GM18517 (cell line): ENCODE measurements at regions not wholly inside any gene's neighbourhood (a gene's known extent, or its start where the extent isn't known, plus 50 kb on each side); places are given as distances from the start of the nearest gene placed in this dataset.

ENCODE experiments used
- ATAC-seq: cut with Tn5 transposase; IDR thresholded peaks from one replicate; pipeline ENCODE4 v1.9.1; 2021; ENCODE audit warnings: mild to moderate bottlenecking, moderate library complexity; ENCODE audit not compliant: unreplicated experiment

DNA sequence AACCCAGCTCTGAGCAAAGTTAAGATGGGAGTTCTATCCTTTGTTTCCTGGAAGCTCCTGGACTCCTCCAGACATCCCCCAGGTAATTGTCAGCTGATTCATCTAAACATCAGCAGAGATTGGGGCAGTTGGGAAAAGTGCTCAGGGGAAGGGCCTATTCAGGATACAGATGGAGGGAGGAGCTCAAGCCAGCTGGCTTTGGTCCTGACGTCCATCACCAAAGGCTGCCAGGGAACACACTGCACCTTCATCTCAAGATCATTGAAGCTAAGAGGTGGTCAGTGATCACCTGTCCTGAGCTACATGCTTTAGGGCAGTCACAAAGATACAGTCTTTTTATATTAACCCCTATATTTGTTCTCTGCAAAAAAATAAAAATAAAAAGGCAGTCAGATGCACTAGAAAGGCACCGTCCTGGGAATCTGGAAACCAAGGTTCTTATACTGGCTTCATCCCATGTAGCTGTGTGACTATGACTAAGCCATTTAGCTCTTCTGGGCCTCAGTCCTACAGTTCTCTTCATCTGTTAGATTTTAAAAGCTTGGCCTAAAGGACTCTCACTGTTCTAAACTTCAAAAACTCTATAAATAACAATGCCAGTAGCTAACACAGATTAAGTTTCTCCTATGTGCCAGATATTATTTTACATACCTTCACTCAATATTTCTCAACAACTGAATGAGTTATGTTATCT is 446.5 kb downstream of the BCL11A start:
- ATAC-seq = no peak

GRCh38 chr2:60105906-60106305 is 447.5 kb downstream of the BCL11A start:
- no peak for ATAC-seq

DNA sequence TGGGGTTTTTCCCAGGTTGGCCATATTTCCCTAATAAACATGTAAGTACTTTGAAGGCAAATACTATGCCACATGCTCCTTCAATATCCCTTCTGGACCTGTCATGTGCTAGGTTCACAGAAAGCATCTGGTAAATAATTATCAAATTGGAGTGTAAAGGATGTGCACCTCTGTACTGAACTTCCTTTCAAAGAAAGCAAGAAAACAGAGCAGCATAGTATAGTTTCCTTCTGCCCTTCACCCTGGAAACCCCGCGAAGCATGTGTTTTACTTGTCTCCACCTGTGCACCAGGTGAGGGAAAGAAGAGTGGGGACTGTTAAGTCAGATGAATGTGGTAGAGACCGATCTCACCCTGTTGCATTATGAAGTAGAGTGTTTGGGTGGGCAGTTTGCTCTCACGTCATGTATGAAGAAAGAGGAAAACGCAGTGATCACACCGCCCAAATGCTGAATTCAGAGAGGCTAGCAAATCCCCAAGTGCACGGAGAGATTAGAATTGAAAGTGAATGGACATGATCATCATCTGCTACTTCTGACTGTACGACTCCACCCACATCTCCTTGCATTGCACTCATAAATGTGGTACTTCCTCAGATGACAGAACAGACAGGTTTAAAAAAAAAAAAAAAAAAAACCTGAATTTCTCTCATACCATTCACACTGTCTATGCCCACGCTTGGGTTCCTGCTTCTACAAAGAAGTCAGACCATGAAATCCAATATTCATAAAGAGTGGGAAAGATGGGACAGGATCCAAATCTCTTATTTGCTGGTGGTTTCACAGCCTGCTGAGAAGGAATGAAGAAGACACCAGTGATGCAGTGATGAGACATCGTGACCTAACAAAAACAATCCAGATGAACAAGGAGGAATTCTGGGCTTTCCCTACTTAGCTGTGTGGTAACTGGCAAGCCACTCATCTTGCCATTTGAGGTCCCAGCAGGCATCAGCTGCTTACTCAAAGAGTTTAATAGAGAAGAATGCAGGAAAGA is 448.6 kb downstream of the BCL11A start:
- ATAC-seq = no peak

GRCh38 chr2:60100034-60100433 is 453.4 kb downstream of the BCL11A start:
- no peak for ATAC-seq

DNA sequence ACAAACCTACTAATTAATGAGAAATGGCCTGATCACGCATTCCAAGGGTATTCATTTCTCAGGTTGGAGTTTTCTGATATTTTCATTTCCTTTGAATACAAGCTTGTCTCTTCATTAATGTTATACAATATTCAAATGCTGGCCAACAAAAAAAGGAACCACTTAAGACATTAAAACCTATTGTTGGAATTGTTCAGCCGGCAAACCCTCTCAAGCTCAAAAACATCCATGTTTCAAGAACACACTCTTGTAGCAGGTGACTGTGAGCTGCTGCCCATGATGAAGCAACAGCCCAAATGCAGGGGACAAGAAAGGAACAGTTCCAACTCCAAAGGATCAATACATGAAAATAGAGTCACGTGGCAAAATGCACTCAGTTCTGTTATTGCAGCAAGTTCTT is 454.5 kb downstream of the BCL11A start:
- ATAC-seq = no peak

DNA sequence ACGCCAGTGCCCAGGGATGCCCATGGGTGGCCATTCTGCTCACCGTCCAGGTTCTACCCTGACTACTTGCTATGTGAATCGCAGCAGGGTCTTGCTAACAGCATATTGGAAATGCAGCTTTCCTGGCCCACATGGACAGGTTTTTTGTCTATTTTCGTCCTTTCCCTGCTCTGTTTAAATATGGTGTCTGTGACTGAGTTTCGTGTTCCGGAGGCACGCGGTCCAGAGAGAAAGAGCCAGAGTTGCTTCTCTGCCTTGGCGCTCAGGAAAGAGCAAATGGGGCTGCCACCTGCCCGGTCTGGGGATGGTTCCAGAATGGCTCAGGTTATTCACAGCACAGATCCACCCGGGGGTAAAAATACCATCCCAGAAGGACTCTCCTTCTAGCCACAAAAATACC is 456.2 kb downstream of the BCL11A start:
- no peak for ATAC-seq

- no peak for ATAC-seq
Observed at GRCh38 chr2:60096556-60096955, 456.9 kb downstream of the BCL11A start.

- no peak for ATAC-seq
Observed at GRCh38 chr2:60095903-60096302, 457.6 kb downstream of the BCL11A start.

DNA sequence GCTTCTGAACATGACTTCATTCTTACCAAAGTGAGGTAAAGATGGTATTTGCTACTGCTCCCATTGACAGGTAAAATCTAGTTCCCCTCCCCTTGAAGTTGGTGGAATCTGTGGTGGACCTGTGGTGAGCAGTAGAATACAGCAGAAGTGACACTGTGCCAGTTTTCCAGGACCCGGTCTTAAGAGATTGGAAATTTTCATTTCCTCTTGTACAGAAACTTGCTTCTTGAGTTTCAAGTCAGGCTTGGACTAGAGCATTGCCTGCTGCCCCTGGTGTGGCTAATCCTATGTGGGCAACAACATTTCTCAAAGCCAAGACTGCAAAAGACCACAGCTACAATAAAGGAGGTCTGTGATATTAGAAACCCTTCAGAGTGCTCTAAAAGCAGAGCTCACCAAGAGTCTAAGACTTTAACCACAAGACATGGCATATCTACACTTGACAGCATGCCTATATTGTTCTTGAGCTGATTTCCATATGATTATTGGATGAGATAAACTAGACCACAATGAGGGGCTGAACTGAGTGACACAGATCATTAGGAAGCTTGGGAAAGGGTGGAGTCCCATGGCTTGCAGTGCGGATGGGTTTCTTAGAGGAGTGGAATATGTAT is 458.1 kb downstream of the BCL11A start:
- no peak for ATAC-seq

GRCh38 chr2:60094450-60094929 is 459.0 kb downstream of the BCL11A start:
- ATAC-seq = no peak

DNA sequence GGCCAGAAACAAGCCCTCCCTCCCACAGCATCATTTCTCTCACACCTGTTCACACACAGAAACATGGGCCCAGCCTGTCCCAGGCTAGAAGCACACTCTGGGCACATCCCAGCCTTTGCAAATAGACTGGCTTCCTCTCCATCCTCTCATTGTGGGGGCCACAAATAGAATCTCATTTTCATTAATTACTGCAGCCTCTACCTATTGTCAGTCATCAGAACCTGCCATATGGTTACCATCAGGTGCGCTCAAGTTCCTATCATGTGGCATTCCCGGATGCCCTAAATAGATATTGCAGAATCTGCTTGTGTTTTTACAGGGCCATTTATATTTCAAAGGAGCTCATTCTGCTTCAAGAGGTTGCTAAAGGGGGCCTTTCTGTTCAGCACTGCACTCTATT is 460.7 kb downstream of the BCL11A start:
- no peak for ATAC-seq

- no peak for ATAC-seq
Observed at GRCh38 chr2:60091894-60092293, 461.6 kb downstream of the BCL11A start.

- no peak for ATAC-seq
Observed at GRCh38 chr2:60091266-60091665, 462.2 kb downstream of the BCL11A start.

- no peak for ATAC-seq
Observed at GRCh38 chr2:60079562-60079961, 473.9 kb downstream of the BCL11A start.

- no peak for ATAC-seq
Observed at GRCh38 chr2:60075048-60075447, 478.4 kb downstream of the BCL11A start.

DNA sequence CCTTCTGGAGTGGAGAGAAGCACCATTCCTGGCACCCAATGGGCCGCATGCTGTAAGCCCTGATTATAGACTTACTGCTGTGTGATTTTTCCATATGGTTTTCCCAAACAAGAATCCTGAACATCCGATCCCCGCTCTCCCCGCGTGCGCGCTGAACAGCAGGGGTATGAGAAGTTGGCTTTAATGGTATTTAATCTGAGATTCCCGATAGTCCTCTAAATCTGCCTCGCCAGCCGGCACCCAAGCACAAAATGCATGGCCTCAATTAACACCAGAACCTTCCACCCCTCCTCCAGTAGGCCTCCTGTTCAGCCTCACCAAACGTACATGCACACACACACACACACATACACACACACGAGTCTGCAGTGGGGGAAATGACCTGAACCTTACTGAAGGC is 480.3 kb downstream of the BCL11A start:
- no peak for ATAC-seq

DNA sequence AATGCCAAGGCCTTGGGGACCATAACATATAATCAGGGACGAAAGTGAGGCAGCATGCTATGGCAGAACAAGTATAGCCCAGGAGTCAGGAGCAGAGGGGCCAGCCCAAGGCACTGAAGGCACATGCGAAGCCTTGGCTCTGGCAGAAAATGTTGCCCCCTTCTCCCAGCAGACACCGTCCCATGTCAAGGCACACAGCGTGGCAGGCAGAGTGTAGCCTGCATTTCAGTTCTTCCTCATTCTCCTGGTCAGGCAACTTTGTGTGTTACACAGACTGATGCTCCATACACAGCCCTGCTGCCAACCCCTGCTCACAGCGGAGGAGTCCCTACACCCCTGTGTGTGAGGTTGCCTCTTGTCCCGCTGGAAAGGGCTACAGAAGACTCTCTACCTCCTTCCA is 480.8 kb downstream of the BCL11A start:
- no peak for ATAC-seq

DNA sequence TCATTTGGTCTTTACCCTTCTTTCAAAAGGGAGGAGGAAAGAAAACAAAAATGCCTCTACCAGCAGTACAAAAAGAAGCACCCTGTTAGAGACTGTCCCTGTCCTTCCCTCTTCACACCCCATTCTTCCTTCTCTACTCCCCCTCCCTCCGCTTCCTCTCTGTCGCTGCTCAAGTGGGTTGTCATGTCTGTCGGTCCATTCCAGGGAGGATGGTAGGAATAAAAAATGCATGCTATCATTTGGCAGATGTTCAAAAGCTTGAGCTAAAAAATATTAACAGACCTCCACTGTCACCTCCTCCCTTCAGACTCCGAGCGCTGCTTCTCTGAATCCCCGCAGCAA is 482.0 kb downstream of the BCL11A start:
- no peak for ATAC-seq

DNA sequence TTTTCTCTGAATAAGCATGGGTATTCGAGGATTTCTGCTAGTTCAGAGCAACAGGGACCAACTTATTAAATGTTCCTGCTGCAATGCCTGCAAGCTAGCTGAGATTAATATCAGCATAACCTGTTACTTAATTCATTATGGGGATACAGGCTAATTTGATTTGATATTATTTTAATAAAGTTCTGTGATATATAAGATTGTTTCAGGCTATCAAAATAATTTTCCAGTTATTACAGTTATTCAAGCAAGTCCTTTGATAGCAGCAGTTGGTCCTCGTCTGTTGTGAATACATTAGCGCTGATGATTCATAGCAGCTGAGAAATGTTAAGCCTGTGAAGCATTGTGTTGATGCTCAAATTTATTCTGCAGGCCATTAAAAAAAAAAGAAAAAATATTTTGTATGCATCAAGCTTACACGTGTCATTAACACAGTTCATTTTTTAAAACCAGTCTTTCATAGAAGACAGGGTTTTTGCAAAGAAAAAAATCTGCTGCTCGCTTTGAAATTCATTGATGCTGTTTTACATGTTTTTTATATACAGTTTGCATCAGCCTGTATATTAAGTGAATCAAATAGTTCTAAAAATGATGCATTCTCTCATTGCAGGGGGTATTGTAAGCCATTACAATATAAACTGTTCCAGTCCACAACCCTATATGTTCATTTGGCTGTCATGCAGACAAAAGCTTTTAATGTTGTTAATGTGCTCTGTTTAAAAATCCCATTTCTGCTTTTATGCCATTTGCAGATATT is 482.5 kb downstream of the BCL11A start:
- ATAC-seq = no peak

DNA sequence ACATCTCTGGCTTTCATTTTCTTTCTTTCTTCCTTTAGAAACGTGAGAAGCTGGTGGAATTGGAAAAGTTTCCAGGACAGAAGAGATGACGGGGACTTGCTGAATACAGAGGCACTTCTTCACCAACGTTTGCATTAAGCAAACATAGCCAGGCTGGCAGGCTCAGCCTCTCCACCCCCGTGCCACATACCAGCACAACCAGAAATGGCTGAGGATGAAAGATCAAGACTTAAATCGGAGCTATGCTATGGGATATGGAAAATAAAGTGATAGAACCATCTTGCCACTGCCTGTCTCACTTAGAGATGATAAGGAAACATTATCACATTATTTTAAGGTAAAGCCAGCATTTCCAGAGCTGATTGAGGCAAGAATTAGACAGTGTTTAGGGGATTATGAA is 483.3 kb downstream of the BCL11A start:
- ATAC-seq = no peak

DNA sequence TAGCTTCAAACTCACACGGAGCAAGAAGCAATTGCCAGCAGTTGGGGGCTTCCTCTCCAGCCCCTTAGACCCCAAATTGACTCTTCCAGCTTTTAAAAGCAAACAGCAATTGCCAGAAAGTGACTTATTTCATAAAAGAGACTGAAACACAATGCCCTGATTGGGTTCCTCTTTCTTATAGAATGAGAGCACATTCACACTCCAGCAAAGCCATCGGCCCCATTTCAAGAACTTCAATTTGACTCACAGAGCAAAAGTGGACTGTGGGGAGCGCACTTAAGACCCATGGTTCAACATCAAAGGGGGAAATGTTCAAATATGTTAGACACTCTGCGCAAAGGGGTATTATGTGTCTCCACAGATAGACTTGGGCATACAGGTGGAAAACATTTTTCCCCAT is 484.7 kb downstream of the BCL11A start:
- ATAC-seq = no peak
